HG02870 (cell line): ENCODE measurements at regions not wholly inside any gene's neighbourhood (a gene's known extent, or its start where the extent isn't known, plus 50 kb on each side); places are given as distances from the start of the nearest gene placed in this dataset.
"Not testable (repeated sequence)": the region's sequence is repeated elsewhere in the genome, so short reads cannot be mapped to it uniquely, and the experiment has no call there.

ENCODE experiments used
- ATAC-seq: cut with Tn5 transposase; IDR thresholded peaks from one replicate; pipeline ENCODE4 v1.9.1; 2021; ENCODE audit warnings: mild to moderate bottlenecking, moderate library complexity; ENCODE audit not compliant: unreplicated experiment

GRCh38 chr3:162884373-162884772 lies 1387.8 kb downstream of the OTOL1 start:
- no peak for ATAC-seq

GRCh38 chr3:162892921-162893793 lies 1396.5 kb downstream of the OTOL1 start:
- no peak for ATAC-seq

- no peak for ATAC-seq
Measured at GRCh38 chr3:162897291-162897690, 1400.7 kb downstream of the OTOL1 start.

- no peak for ATAC-seq
Measured at GRCh38 chr3:162932503-162932902, 1435.9 kb downstream of the OTOL1 start.

- no peak for ATAC-seq
Measured at GRCh38 chr3:162933656-162934055, 1437.0 kb downstream of the OTOL1 start.

GRCh38 chr3:162936706-162937105 lies 1440.1 kb downstream of the OTOL1 start:
- ATAC-seq = no peak

GRCh38 chr3:162938083-162938482 lies 1441.5 kb downstream of the OTOL1 start:
- ATAC-seq = no peak

GRCh38 chr3:162945626-162946025 lies 1449.0 kb downstream of the OTOL1 start:
- ATAC-seq = no peak

GRCh38 chr3:162956711-162957110 lies 1460.1 kb downstream of the OTOL1 start:
- no peak for ATAC-seq

GRCh38 chr3:162960269-162960668 lies 1463.7 kb downstream of the OTOL1 start:
- ATAC-seq = no peak

GRCh38 chr3:162970292-162970691 lies 1473.7 kb downstream of the OTOL1 start:
- ATAC-seq = no peak

GRCh38 chr3:162971715-162972114 lies 1475.1 kb downstream of the OTOL1 start:
- ATAC-seq = no peak

GRCh38 chr3:162973428-162973917 lies 1476.9 kb downstream of the OTOL1 start:
- no peak for ATAC-seq

GRCh38 chr3:162978136-162978535 lies 1481.5 kb downstream of the OTOL1 start:
- ATAC-seq = no peak

- no peak for ATAC-seq
Measured at GRCh38 chr3:162984746-162985145, 1488.1 kb downstream of the OTOL1 start.

- not testable (repeated sequence) for ATAC-seq
Measured at GRCh38 chr3:162987085-162987794, 1490.6 kb downstream of the OTOL1 start.

- ATAC-seq = no peak
Measured at GRCh38 chr3:162992741-162993140, 1496.1 kb downstream of the OTOL1 start.

GRCh38 chr3:162994165-162994564 lies 1497.6 kb downstream of the OTOL1 start:
- ATAC-seq = no peak

- no peak for ATAC-seq
Measured at GRCh38 chr3:162996368-162996767, 1499.8 kb downstream of the OTOL1 start.

- ATAC-seq = no peak
Measured at GRCh38 chr3:162998205-162998604, 1501.6 kb downstream of the OTOL1 start.

GRCh38 chr3:163011596-163011995 lies 1515.0 kb downstream of the OTOL1 start:
- no peak for ATAC-seq

- no peak for ATAC-seq
Measured at GRCh38 chr3:163016251-163016650, 1519.6 kb downstream of the OTOL1 start.
